ENCODE measurements at regions not wholly inside any gene's neighbourhood (a gene's known extent, or its start where the extent isn't known, plus 50 kb on each side); places are given as distances from the start of the nearest gene placed in this dataset.

DNA sequence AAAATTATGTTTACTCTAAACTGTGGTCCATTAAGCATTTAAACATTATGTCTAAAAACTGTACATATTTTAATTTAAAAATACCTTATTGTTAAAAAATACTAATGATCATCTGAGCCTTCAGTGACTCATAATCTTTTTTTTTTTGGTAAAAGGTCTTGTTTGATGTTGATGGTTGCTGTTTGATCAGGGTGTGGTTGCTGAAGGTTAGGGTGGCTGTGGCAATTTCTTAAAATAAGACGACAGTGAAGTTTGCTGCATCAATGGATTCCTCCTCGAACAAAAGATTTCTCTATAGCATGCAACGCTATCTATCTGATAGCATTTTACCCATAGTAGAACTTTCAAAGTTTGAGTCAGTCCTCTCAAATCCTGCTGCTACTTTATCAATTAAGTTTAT, 180.0 kb upstream of the AHR start:
- no peak for DNase-seq (ENCODE audit: extremely low read depth, low read depth)

DNA sequence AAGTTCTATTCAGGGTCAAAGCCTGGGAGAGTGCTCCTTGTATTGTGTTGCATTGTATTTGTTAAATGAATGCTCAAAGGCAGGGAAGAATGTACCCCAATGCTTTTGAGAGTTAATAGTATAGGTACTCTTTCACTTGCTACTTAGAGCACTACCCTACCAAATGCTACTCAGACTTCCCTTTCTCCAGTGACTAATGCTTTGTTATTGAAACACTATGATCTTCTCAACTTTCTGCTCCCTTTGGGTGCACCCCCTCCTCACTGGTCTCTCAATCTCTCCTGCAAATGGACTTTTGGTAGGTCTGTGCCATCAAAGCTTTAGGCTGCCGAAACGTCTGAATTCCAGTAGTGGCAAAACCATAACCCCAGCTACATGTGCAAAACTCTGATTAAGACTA, 177.7 kb upstream of the AHR start:
- DNase-seq (ENCODE audit: extremely low read depth, low read depth) = no peak

DNA sequence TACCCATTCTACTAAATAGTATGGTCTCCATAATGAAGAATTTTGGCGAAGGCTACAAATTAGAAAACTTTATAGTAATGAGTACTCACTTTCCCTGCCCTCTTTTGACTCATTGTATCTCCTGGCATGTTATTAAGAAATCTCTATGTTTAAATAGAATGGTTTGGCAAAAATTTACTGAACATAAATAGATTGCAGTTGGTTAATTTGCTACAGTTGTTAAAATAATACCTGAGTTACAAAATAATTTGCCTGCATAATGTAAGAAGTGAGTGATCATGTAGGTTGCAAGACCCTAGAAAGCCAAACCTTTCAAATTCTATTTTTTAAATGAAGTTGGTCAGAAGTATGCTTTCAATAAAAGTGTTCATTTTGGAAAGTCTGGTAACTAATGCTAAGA, 176.8 kb upstream of the AHR start:
- no peak for DNase-seq (ENCODE audit: extremely low read depth, low read depth)

DNA sequence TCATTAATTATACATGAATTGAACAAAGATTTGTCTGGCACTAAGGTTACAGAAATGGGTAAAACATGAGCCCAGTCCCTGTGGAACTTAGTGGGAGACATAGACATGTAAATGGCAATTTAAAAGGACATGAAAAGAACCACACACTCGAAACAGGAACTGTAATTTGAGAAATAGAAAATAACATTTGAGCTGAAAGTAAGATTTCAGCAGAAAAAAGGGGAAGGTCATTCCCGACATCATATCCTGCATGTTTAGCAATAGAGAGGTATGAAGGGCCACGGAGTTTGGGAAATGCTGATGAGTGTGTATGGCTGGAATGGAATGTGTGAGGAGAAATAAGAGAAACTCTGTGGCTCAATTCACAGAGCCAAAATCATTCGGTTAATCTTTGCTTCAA, 175.4 kb upstream of the AHR start:
- DNase-seq (ENCODE audit: extremely low read depth, low read depth) = no peak

DNA sequence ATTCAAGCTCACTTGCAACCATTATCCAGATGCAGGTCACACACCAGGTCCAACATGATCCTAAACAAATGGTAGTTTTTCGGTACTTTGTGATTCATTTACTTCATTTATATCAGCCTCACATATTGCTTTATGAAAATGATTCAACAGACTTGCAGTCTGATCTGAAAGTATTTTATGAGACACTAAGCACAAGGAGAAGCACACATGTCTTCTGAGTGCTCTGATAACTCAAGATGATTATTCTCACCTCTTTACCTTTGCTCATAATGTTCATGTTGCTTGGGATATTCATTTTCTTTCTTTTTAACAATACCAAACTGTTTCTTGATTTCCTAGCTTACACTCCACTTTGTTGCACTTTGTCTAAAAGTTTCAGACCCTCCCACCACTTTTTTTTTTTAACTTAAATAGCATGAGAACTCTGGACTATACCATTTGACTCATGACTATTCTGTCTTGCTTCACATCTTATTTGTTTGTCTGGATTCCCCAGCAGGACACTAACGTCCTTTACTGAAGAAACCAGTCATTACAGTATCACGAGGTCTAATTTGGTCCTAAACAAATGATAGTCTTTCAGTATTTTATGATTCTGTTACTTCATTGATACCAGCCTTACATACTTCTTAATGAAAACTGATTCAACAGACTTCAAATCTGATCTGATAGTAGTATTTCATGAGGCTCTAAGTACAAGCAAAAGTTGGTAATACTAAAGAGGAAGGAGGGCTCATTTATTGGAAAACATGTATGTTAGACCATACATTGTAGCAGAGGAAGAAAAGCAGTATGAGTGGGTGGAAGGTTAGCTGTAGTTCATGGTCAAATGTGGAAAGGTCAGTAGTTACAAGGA, 171.8 kb upstream of the AHR start:
- DNase-seq (ENCODE audit: extremely low read depth, low read depth) = no peak

GRCh38 chr7:17129218-17129617, 169.2 kb upstream of the AHR start:
- no peak for DNase-seq (ENCODE audit: extremely low read depth, low read depth)

- DNase-seq (ENCODE audit: extremely low read depth, low read depth) = peak; percentile 97
Measured at GRCh38 chr7:17130281-17131059, 168.0 kb upstream of the AHR start.

- peak; percentile 80 for DNase-seq (ENCODE audit: extremely low read depth, low read depth)
Measured at GRCh38 chr7:17131060-17131345, 167.4 kb upstream of the AHR start.

DNA sequence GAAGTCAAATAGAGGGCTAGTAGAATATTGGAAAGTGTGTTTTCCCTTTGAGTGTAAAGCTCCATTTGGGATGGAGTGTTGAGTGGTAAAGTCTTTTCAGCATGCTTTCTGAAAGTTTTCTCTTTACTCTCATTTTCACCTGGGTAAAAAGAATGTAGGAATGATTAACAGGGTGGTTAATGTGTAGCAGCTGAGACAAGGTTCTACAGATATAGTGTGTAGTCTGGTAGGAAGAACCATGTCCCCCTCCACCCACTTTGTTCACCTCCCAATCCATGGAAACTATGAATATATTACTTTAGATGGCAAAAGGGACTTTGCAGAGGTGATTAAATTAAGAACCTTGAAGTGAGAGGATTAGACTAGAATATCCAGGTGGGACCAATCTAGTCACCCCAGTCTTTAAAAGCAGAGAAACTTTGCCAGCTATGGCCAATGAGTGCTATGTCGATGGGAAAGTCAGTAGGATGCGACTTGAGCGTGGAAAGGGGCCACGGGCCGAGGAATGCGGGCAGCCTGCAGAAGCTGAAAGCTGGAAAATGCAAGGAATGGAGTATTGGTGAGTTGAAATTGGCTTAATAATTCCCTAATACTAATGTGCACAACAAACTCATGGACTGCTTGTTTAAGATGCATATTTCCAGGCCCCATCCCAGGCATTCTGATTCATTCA, 166.3 kb upstream of the AHR start:
- DNase-seq (ENCODE audit: extremely low read depth, low read depth) = no peak

GRCh38 chr7:17132726-17133125, 165.7 kb upstream of the AHR start:
- no peak for DNase-seq (ENCODE audit: extremely low read depth, low read depth)

DNA sequence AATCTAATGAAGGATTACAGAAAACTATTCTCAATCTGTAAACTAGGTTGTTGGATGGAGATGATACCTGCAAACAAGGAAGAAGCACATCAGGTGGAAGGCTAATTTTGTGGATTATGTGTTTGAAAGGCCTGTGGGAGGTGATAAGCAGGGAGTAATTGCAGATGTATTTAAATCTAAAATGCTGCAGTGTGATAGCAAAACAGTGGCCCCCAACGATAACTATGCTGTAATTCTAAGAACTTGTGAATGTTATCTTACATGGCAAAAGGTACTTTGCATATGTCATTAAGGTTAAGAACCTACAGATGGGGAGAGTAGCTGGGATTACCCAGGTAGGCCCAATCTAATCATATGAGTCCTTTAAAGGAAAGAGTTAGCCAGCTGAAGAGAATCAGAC, 164.5 kb upstream of the AHR start:
- no peak for DNase-seq (ENCODE audit: extremely low read depth, low read depth)

- DNase-seq (ENCODE audit: extremely low read depth, low read depth) = no peak
Measured at GRCh38 chr7:17134786-17135185, 163.7 kb upstream of the AHR start.

- DNase-seq (ENCODE audit: extremely low read depth, low read depth) = no peak
Measured at GRCh38 chr7:17136126-17136525, 162.3 kb upstream of the AHR start.

GRCh38 chr7:17139081-17139480, 159.4 kb upstream of the AHR start:
- DNase-seq (ENCODE audit: extremely low read depth, low read depth) = no peak

- no peak for DNase-seq (ENCODE audit: extremely low read depth, low read depth)
Measured at GRCh38 chr7:17140406-17140805, 158.0 kb upstream of the AHR start.

DNA sequence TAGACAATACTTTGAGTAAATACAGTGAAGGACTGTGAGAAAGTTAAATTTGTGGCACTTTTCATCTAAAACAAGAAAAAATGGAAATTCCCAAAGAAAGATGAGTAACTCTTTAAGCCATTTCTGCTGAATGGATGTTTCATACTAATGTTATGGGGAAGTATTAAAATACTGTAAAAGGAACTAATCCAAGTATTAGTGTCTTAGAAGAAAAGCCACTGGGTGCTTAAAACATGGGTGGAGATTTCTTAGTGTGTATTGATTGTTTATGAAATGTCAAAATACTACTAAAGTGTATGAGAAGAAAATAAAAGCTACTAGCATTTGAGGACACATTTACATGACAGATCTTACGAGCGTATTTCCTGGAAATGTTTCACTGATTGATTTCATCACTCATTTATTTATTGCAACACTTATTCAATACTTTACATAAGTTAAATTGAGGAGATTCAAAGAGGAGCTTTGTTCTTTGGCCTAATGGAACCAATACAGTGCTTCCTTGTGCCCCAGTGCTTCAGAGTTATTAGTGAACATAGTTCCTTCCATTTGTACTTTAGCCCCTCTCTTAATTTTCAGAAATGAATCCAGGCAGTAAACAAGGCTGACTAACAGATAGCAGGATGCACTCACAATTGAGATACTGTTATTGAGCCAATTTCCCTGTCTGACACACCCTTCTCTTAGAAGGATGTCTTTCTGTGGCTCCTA, 155.5 kb upstream of the AHR start:
- DNase-seq (ENCODE audit: extremely low read depth, low read depth) = peak; percentile 41

- DNase-seq (ENCODE audit: extremely low read depth, low read depth) = no peak
Measured at GRCh38 chr7:17144322-17144721, 154.1 kb upstream of the AHR start.

GRCh38 chr7:17146621-17147020, 151.8 kb upstream of the AHR start:
- no peak for DNase-seq (ENCODE audit: extremely low read depth, low read depth)

DNA sequence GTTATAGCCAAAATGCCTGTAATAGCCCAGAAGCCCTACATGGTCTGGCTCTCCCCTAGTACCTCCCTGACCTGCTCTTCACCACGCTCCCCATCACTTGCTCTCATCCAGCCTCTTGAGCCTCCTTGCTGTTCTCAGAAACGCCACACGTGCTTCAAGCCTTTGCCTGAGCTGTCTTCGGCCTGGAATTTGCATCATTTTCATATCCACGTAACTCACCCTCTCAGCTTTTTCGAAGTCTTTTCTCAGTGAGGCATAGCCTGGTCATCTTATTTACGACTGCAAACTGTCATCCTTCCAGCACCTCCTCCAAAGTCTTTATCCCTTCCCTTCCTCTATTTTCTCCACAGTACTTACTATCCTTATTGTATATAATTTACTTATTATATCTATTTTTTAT, 151.0 kb upstream of the AHR start:
- DNase-seq (ENCODE audit: extremely low read depth, low read depth) = no peak

- DNase-seq (ENCODE audit: extremely low read depth, low read depth) = no peak
Measured at GRCh38 chr7:17150018-17150417, 148.4 kb upstream of the AHR start.

DNA sequence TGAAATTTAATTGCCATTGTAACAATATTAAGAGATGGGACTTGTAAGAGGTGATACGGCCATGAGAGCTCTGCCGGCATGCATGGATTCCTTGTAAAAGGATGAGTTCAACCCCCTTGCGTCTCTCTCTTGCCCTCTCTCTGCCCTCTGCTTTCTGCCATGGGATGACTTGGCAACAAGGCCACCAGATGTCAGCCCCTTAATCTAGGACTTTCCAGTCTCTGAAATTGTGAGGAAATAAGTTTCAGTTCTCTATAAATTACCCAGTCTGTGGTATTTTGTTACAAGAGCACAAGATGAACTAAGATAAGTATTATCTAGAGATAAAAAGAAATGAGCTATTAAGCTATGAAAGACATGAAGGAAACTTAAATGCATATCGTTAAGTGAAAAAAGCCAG, 145.7 kb upstream of the AHR start:
- no peak for DNase-seq (ENCODE audit: extremely low read depth, low read depth)

Measured in NCI-H460 (cell line).